GM12878 (cell line): ENCODE measurements at regions not wholly inside any gene's neighbourhood (a gene's known extent, or its start where the extent isn't known, plus 50 kb on each side); places are given as distances from the start of the nearest gene placed in this dataset.

Experiments used
- ATAC-seq: fragments of 200-7000 bp; cut with Tn5 transposase; 3 replicates; pipeline ENCODE4 v1.9.1; 2020; ENCODE audit warnings: mild to moderate bottlenecking, moderate library complexity
- BruUV-seq: library from RNA; stranded (reverse); fragments of 400-500 nt; replicated peaks from 2 replicates; lab custom pipeline; 2021; lab: Mats Ljungman, UMichigan
- CTCF ChIA-PET: fragments of 300-600 bp; sonication (Branson Sonifier 250); formaldehyde crosslinking; extraction: SDS; loops from one replicate; lab custom pipeline; 2021; ENCODE audit warnings: inconsistent platforms; lab: Yijun Ruan, JAX
- POLR2A ChIA-PET: fragments of 350-600 bp; formaldehyde crosslinking; extraction: SDS; loops from one replicate; lab custom pipeline; 2021; ENCODE audit warnings: inconsistent platforms; lab: Charles Lee
- RAD21 ChIA-PET: fragments of 300-600 bp; sonication (Branson Sonifier 250); formaldehyde crosslinking; loops from one replicate; lab custom pipeline; 2023; ENCODE audit warnings: antibody characterized with exemption; ENCODE audit not compliant: unreplicated experiment; lab: Charles Lee
- SMC1A ChIA-PET: fragments of 300-600 bp; sonication (Branson Sonifier 250); formaldehyde crosslinking; loops from one replicate; lab custom pipeline; 2023; ENCODE audit not compliant: unreplicated experiment, uncharacterized antibody; lab: Charles Lee
- DNase-seq: peaks from one replicate; pipeline ENCODE4 v3.0.0-alpha.2; 2011; ENCODE audit warnings: low read depth, low spot score
- FAIRE-seq: peaks from 3 replicates; lab custom pipeline; 2011; peaks lifted over from hg19 to GRCh38; lab: Jason Lieb, UNC
- H2AFZ ChIP-seq: 2 replicates; pipeline ENCODE4 v1.6.0; 2011; ENCODE audit warnings: low read depth, low read length, control low read depth; ENCODE audit not compliant: control insufficient read depth
- H3K27ac ChIP-seq: 2 replicates; pipeline ENCODE4 v1.5.1; 2011; ENCODE audit warnings: control low read depth; ENCODE audit not compliant: control insufficient read depth, insufficient read depth
- H3K27me3 ChIP-seq, 2 experiments: replicated peaks in 1 of 2; 2 replicates each; pipeline versions ENCODE4 v1.6.0 to v1.6.1; 2011; ENCODE audit warnings: low read length in 1 of 2; ENCODE audit not compliant: control insufficient read depth in 2 of 2, insufficient read depth in 2 of 2
- H3K36me3 ChIP-seq, 2 experiments: 2 replicates each; pipeline ENCODE4 v1.5.1; 2011; ENCODE audit warnings: low read length in 1 of 2; ENCODE audit not compliant: control insufficient read depth in 2 of 2, insufficient read depth in 2 of 2
- H3K4me1 ChIP-seq: 2 replicates; pipeline ENCODE4 v1.6.1; 2011; ENCODE audit warnings: mild to moderate bottlenecking, low read length, moderate library complexity, mixed read lengths; ENCODE audit not compliant: control insufficient read depth, insufficient read depth
- H3K4me2 ChIP-seq: 2 replicates; pipeline ENCODE4 v1.6.0; 2011; ENCODE audit warnings: control low read depth; ENCODE audit not compliant: control insufficient read depth, insufficient read depth
- H3K4me3 ChIP-seq: fragments of 200-600 bp; sonication (generic); 2 replicates; pipeline ENCODE4 v1.5.1; 2016
- H3K79me2 ChIP-seq: 2 replicates; pipeline ENCODE4 v1.6.0; 2011; ENCODE audit warnings: low read length; ENCODE audit not compliant: control insufficient read depth, insufficient read depth
- H3K9ac ChIP-seq: 2 replicates; pipeline ENCODE4 v1.8.0; 2011; ENCODE audit warnings: low read length, control low read depth, mixed read lengths; ENCODE audit not compliant: control insufficient read depth, insufficient read depth
- H3K9me3 ChIP-seq: replicated peaks from 3 replicates; pipeline ENCODE4 v1.5.1; 2011; ENCODE audit warnings: mild to moderate bottlenecking, low read length; ENCODE audit not compliant: control insufficient read depth, insufficient read depth
- H4K20me1 ChIP-seq: 2 replicates; pipeline ENCODE4 v1.6.0; 2011; ENCODE audit not compliant: control insufficient read depth, insufficient read depth
- BCLAF1 ChIP-seq: fragments of 450-650 bp; IDR thresholded peaks from 2 replicates; pipeline ENCODE4 v1.6.1; 2017; ENCODE audit warnings: antibody characterized with exemption, mild to moderate bottlenecking, moderate library complexity
- CEBPB ChIP-seq, 2 experiments: fragments of 150-350 bp in 1 of 2; IDR thresholded peaks; 2 replicates each; pipeline ENCODE4 v1.6.1; 2012 to 2014; ENCODE audit warnings: low read depth in 2 of 2, low read length in 2 of 2, borderline replicate concordance in 1 of 2, inconsistent platforms in 1 of 2
- NKRF ChIP-seq: fragments of 450-650 bp; conservative IDR thresholded peaks from 2 replicates; pipeline ENCODE4 v1.6.1; 2017; ENCODE audit warnings: mild to moderate bottlenecking, moderate library complexity
- PKNOX1 ChIP-seq: fragments of 450-650 bp; IDR thresholded peaks from 2 replicates; pipeline ENCODE4 v1.6.1; 2016; ENCODE audit warnings: mild to moderate bottlenecking
- POLR2AphosphoS2 ChIP-seq: IDR thresholded peaks from 2 replicates; pipeline ENCODE4 v1.6.1; 2011; ENCODE audit warnings: low read depth, mild to moderate bottlenecking, low read length, improper control_type of control experiment, moderate library complexity
- STAT1 ChIP-seq: fragments of 450-650 bp; conservative IDR thresholded peaks from 2 replicates; pipeline ENCODE4 v1.6.1; 2014; ENCODE audit warnings: antibody characterized with exemption, mild to moderate bottlenecking
- WGBS: methylation state at CpG from one replicate; pipeline ENCODE4 v1.1.6; 2016; ENCODE audit warnings: low lambda C conversion rate; ENCODE audit not compliant: insufficient replicate concordance, insufficient coverage; ENCODE audit errors: missing lambda C conversion rate; 5-methylcytosine and 5-hydroxymethylcytosine counted together
- in situ Hi-C: fragments of 300-500 bp; cut with MboI; formaldehyde crosslinking; loops from 9 replicates; pipeline ENCODE4 v1.14.3; 2018; ENCODE audit warnings: mixed read lengths
- intact Hi-C: fragments of 100-400 bp; cut with micrococcal nuclease; formaldehyde crosslinking; loops from one replicate; pipeline ENCODE4 v1.14.2; 2022; ENCODE audit not compliant: unreplicated experiment

GRCh38 chr2:237171396-237171795 is 85.7 kb downstream of the COPS8 start (continued):
- TF ChIP-seq BCLAF1 (no peak), PKNOX1 (no peak), CEBPB (IDR thresholded peaks at IDR 0.05; ENCODE audit: borderline replicate concordance in 1 of 2, low read depth in 2 of 2, low read length in 2 of 2) (no peak), STAT1 (no peak), NKRF (no peak)
- TF ChIP-seq, all 136 proteins: peak for 0

GRCh38 chr2:237171881-237172280 is 86.2 kb downstream of the COPS8 start:
- in situ Hi-C loops: no loop called here
- H3K4me3 ChIP-seq: no peak overlapping the region
- H3K4me1 ChIP-seq: no peaks in the 10 kb centered on the region
- no peaks in the 10 kb centered on the region for H3K27me3 ChIP-seq
- WGBS: 34% methylated on average over 4 of the region's 4 CpGs
- no peak overlapping the region for H2AFZ ChIP-seq
- intact Hi-C loops: no loop called here
- no peak for DNase-seq
- ChIA-PET SMC1A (no interaction called here), RAD21 (no interaction called here), POLR2A (no interaction called here)
- H3K27ac ChIP-seq: no peak overlapping the region
- H3K4me2 ChIP-seq: no peak overlapping the region
- FAIRE-seq: no peak
- TF ChIP-seq POLR2AphosphoS2: no peak
- TF ChIP-seq, all 136 proteins: peak for 0
- no peak overlapping the region for H3K9ac ChIP-seq
- CTCF ChIA-PET: interaction anchor here (0.6 kb wide), 1 partner anchor 12 kb away, joined by 3 read pairs; no protein-coding TSS in a partner anchor
- no peaks in the 10 kb centered on the region; the same call in 2 of the 3 replicates for H3K9me3 ChIP-seq
- no peaks in the 10 kb centered on the region for H3K79me2 ChIP-seq
- H3K36me3 ChIP-seq: no peaks in the 10 kb centered on the region
- no TSS peak for BruUV-seq
- H4K20me1 ChIP-seq: no peaks in the 10 kb centered on the region
- ATAC-seq: no peak
